K562 (cell line): ENCODE measurements at regions not wholly inside any gene's neighbourhood (a gene's known extent, or its start where the extent isn't known, plus 50 kb on each side); places are given as distances from the start of the nearest gene placed in this dataset.

Source experiments
- ATAC-seq: fragments of 200-7000 bp; cut with Tn5 transposase; 3 replicates; pipeline ENCODE4 v1.9.1; 2020; ENCODE audit warnings: moderate library complexity
- BruUV-seq: library from RNA; stranded (reverse); fragments of 400-500 nt; replicated peaks from 2 replicates; lab custom pipeline; 2021; lab: Mats Ljungman, UMichigan
- CTCF ChIA-PET: fragments of 300-600 bp; formaldehyde crosslinking; extraction: SDS; loops from one replicate; lab custom pipeline; 2021; ENCODE audit warnings: low intra/inter-chr PET ratio; lab: Yijun Ruan, JAX
- POLR2A ChIA-PET: fragments of 300-600, 350-650 bp; sonication (Branson Sonifier 250); formaldehyde crosslinking; extraction: SDS; loops from one replicate; lab custom pipeline; 2021; ENCODE audit warnings: antibody characterized with exemption, inconsistent platforms; lab: Yijun Ruan, JAX
- DNase-seq, 4 experiments: peaks; one replicate each; pipeline versions ENCODE4 v3.0.0 to v3.0.0-alpha.2; 2011 to 2018; ENCODE audit warnings: low spot score in 3 of 4, mixed read lengths in 3 of 4; ENCODE audit errors: extremely low read depth in 1 of 4
- FAIRE-seq: peaks from 2 replicates; lab custom pipeline; 2011; peaks lifted over from hg19 to GRCh38; lab: Jason Lieb, UNC
- H2AFZ ChIP-seq: 2 replicates; pipeline ENCODE4 v1.6.0; 2011; ENCODE audit warnings: low read depth, low read length, control low read depth, inconsistent platforms
- H3K27ac ChIP-seq: fragments of 200-600 bp; 3 replicates; pipeline ENCODE4 v1.8.0; 2011; ENCODE audit warnings: low read depth, mild to moderate bottlenecking, control low read depth, inconsistent platforms, low read length, moderate library complexity, mixed read lengths; ENCODE audit errors: extremely low read depth
- H3K27me3 ChIP-seq, 2 experiments: fragments of 300-600 bp in 1 of 2; 2 replicates in 1 of 2; 3 replicates in 1 of 2; pipeline versions ENCODE4 v1.6.0 to v1.8.0; 2011; ENCODE audit warnings: inconsistent platforms in 2 of 2, low read length in 2 of 2, mild to moderate bottlenecking in 1 of 2, mixed read lengths in 1 of 2, moderate library complexity in 1 of 2; ENCODE audit not compliant: control insufficient read depth in 2 of 2, insufficient read depth in 2 of 2
- H3K36me3 ChIP-seq: fragments of 300-600 bp; 3 replicates; pipeline ENCODE4 v1.8.0; 2011; ENCODE audit warnings: mild to moderate bottlenecking, low read length, inconsistent platforms; ENCODE audit not compliant: control insufficient read depth, insufficient read depth
- H3K4me1 ChIP-seq, 2 experiments: fragments of 200-600 bp in 1 of 2; replicated peaks in 1 of 2; 2 replicates in 1 of 2; 3 replicates in 1 of 2; pipeline versions ENCODE4 v1.5.1 to v1.8.0; 2011; ENCODE audit warnings: inconsistent platforms in 2 of 2, low read length in 2 of 2, mild to moderate bottlenecking in 1 of 2, mixed read lengths in 1 of 2, moderate library complexity in 1 of 2; ENCODE audit not compliant: control insufficient read depth in 2 of 2, insufficient read depth in 2 of 2
- H3K4me2 ChIP-seq: 2 replicates; pipeline ENCODE4 v1.6.1; 2011; ENCODE audit warnings: low read length, control low read depth, inconsistent platforms, mixed read lengths; ENCODE audit not compliant: insufficient read depth
- H3K4me3 ChIP-seq: fragments of 200-600 bp; sonication (generic), shearing (Covaris generic); 2 replicates; pipeline ENCODE4 v1.5.1; 2016; ENCODE audit warnings: control low read depth, inconsistent platforms
- H3K79me2 ChIP-seq: fragments of 200-600 bp; 3 replicates; pipeline ENCODE4 v1.8.0; 2011; ENCODE audit warnings: low read length, inconsistent platforms; ENCODE audit not compliant: control insufficient read depth, insufficient read depth
- H3K9ac ChIP-seq, 2 experiments: 2 replicates each; pipeline versions ENCODE4 v1.6.0 to v1.6.1; 2011; ENCODE audit warnings: low read depth in 2 of 2, low read length in 2 of 2, control low read depth in 1 of 2, inconsistent platforms in 1 of 2, mild to moderate bottlenecking in 1 of 2, mixed read lengths in 1 of 2; ENCODE audit not compliant: insufficient read depth in 1 of 2
- H3K9me1 ChIP-seq: one replicate; pipeline ENCODE4 v1.6.0; 2011; ENCODE audit warnings: inconsistent platforms, mild to moderate bottlenecking, low read length, moderate library complexity; ENCODE audit not compliant: control insufficient read depth, insufficient read depth
- H3K9me3 ChIP-seq: replicated peaks from 2 replicates; pipeline ENCODE4 v1.5.1; 2011; ENCODE audit warnings: low read depth, low read length, inconsistent platforms; ENCODE audit not compliant: control insufficient read depth, insufficient read depth
- H4K20me1 ChIP-seq: replicated peaks from 2 replicates; pipeline ENCODE4 v1.6.1; 2011; ENCODE audit warnings: low read length, inconsistent platforms, mixed read lengths; ENCODE audit not compliant: control insufficient read depth, insufficient read depth
- EHMT2 ChIP-seq: fragments of 450-650 bp; IDR thresholded peaks from 2 replicates; pipeline ENCODE4 v1.6.1; 2018; ENCODE audit warnings: antibody characterized with exemption
- ELK3 ChIP-seq: fragments of 450-650 bp; formaldehyde crosslinking; IDR thresholded peaks from 2 replicates; pipeline ENCODE4 v1.4.0; 2020; ENCODE audit warnings: mild to moderate bottlenecking
- HOMEZ ChIP-seq: fragments of 250-450 bp; sonication (Bioruptor Pico); IDR thresholded peaks from 2 replicates; pipeline ENCODE4 v1.4.0; 2020; ENCODE audit warnings: mild to moderate bottlenecking, moderate library complexity
- NCOR1 ChIP-seq: fragments of 450-650 bp; IDR thresholded peaks from 2 replicates; pipeline ENCODE4 v1.6.1; 2016; ENCODE audit warnings: mild to moderate bottlenecking, moderate library complexity
- NR4A1 ChIP-seq, 2 experiments: fragments of 250-450 bp in 1 of 2; fragments of 450-650 bp in 1 of 2; sonication (Bioruptor Pico) in 1 of 2; IDR thresholded peaks; 2 replicates each; pipeline versions ENCODE4 v1.4.0 to v1.6.1; 2016 to 2020; ENCODE audit warnings: mild to moderate bottlenecking in 2 of 2, missing compliant biosample characterization in 1 of 2, missing genetic modification characterization in 1 of 2, moderate library complexity in 1 of 2
- SMARCB1 ChIP-seq: IDR thresholded peaks from 2 replicates; pipeline ENCODE4 v1.6.1; 2011; ENCODE audit warnings: improper control_type of control experiment, low read depth; ENCODE audit not compliant: insufficient read length
- TGIF2 ChIP-seq: sonication (generic); formaldehyde crosslinking; IDR thresholded peaks from 2 replicates; pipeline ENCODE4 v1.8.1; 2022; ENCODE audit warnings: mild to moderate bottlenecking, missing genetic modification reagents, moderate library complexity
- WGBS: fragments of 100-300 bp; shearing (Covaris generic); methylation state at CpG from one replicate; pipeline ENCODE4 v1.1.6; 2016; ENCODE audit warnings: low coverage, mixed read lengths; ENCODE audit not compliant: insufficient coverage; ENCODE audit errors: missing lambda C conversion rate; 5-methylcytosine and 5-hydroxymethylcytosine counted together
- in situ Hi-C: fragments of 300-500 bp; cut with MboI; formaldehyde crosslinking; loops from 4 replicates; pipeline ENCODE4 v1.15.0; 2018; ENCODE audit warnings: inconsistent platforms, mixed read lengths
- intact Hi-C: fragments of 100-400 bp; cut with micrococcal nuclease; formaldehyde crosslinking; loops from 2 replicates; pipeline ENCODE4 v1.14.2; 2022

GRCh38 chr13:24038405-24038804 is 122.1 kb upstream of the SPATA13 start (continued):
- TF ChIP-seq HOMEZ (CRISPR knock-in tag) (no peak), NR4A1 (CRISPR knock-in tag; IDR thresholded peaks at IDR 0.05) (no peak), NR4A1 (tag; IDR thresholded peaks at IDR 0.05) (no peak), TGIF2 (no peak)

- Histone ChIP-seq H4K20me1 (no peaks in the 10 kb centered on the region), H3K9ac (no peak overlapping the region), H3K79me2 (no peaks in the 10 kb centered on the region), H3K9me3 (no peaks in the 10 kb centered on the region), H3K4me2 (no peak overlapping the region), H2AFZ (no peak overlapping the region)
- TF ChIP-seq EHMT2 (no peak), NCOR1 (no peak), ELK3 (no peak), SMARCB1 (no peak)
- TF ChIP-seq, all 486 proteins: peak for 0
- intact Hi-C loops: no loop called here
- 0% methylated on average over 2 of the region's 3 CpGs for WGBS
- CTCF ChIA-PET: no interaction called here
- POLR2A ChIA-PET: no interaction called here
- DNase-seq: no peak
- no peak for ATAC-seq
- in situ Hi-C loops: no loop called here
- Histone ChIP-seq H3K27ac (no peak overlapping the region), H3K27me3 (peaks cover 2 to 5% of the 10 kb centered on the region in 2 experiments; a peak in 1 of 5 replicates), H3K4me1 (no peaks in the 10 kb centered on the region), H3K9me1 (no peaks in the 10 kb centered on the region), H3K36me3 (no peaks in the 10 kb centered on the region), H3K4me3 (no peak overlapping the region)
- no TSS peak for BruUV-seq
- no peak for FAIRE-seq
Observed at GRCh38 chr13:24038841-24039330, 121.6 kb upstream of the SPATA13 start.
